GM21360 (cell line): ENCODE measurements at regions not wholly inside any gene's neighbourhood (a gene's known extent, or its start where the extent isn't known, plus 50 kb on each side); places are given as distances from the start of the nearest gene placed in this dataset.

Source experiments
- ATAC-seq: cut with Tn5 transposase; IDR thresholded peaks from one replicate; pipeline ENCODE4 v1.9.1; 2021; ENCODE audit warnings: mild to moderate bottlenecking, moderate library complexity; ENCODE audit not compliant: unreplicated experiment

GRCh38 chr2:158009399-158009798 is 92.3 kb upstream of the UPP2 start:
- no peak for ATAC-seq

DNA sequence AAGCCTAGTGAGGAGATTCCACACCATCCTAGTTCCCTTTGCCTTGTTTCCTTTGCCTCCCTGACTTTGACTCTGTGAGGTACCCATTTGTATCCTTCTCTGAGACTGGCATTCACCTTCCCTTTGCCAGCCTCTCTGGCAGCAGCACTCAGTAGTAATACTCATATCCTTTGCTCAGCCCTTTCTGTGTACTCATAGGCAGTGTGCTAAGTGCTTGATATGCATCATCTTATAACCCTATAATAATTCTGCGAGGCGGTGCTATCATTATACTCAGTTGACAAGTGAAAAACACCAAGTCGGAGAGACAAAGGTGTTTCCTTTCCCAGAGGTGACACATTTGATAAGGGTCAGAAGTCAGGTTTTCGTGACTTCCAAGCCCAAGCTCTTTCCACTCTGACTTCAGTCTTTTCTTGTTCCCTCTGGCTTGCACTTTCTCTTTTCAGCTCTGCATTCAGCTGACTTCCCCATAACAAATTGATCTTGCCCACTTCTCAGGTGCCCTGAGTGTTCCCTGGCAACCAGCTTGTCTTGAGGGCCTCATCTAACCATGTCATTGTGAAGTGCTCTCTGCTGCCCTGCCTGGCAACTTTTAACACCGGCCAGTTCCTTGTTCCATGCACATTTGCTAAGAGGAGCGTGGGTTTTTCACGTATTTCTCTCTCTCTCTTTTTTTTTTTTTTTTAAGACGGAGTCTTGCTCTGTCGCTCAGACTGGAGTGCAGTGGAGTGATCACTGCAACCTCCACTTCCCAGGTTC is 94.5 kb upstream of the UPP2 start:
- no peak for ATAC-seq

DNA sequence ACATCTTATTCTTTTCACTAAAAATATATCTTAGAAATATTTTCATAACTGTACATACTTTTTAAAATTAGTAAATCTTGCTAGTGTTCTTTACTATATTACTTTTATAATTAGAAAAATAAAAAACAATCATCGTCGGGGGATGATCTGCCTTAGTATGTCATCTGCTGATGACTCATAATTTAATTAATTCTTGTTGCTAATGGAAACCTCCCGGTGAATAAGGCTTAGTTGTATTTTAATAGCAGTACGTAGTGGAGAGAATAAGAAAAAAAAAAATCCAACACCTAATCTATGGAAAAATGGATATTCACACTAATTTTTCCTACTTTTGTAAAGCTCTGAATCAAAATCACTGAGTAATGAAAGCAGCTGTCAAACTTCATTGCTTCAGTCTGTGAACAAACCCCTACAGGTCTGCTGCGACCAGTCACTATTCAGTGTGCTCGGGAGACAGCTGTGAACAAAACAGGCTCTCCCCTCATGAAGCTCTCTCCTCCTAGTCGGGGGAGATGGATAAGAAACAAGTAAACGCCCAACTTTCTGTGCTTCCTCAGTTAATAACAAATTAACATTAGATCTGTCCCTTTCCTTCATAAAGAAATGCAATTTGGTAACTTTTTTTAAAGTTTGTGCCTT is 97.4 kb upstream of the UPP2 start:
- ATAC-seq: no peak

DNA sequence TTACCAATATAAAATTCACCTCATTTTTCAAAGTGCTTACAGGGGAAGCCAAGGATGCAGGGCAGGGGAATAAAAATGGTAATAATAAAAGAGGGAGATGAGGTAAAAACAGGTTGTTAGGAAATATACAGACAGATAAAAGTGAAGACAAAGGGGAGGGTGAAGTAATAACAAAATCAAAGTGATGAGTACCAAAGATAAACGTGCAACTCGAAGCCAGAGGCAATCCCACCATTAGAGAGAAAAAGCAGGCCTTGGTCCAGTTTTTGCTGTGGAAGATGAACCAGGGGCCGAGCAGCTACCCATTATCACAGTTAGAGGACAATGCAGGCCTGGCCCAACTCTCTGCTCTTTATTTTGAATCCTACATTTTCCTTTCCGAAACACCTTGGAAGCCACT is 99.6 kb upstream of the UPP2 start:
- no peak for ATAC-seq

DNA sequence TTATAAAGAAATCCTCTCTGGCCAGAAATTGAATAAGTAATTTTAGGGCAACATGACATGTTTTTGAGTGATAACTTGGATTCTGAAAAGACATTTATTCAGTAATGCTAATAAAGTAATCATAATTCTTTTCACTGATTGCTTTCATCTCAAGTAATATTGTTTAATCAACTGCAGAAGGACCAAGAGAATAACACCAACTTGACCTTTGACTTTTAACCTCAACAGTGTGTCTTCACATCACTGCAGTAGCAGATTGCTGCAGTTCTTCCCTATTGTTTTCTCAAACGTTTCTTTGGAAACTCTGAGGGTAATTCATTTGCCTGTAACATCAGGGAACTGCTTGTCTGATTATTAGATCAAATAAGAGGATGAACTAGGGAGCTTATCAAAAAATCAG is 104.9 kb upstream of the UPP2 start:
- no peak for ATAC-seq

- ATAC-seq: no peak
Observed at GRCh38 chr2:157995117-157995516, 106.6 kb upstream of the UPP2 start.

- no peak for ATAC-seq
Observed at GRCh38 chr2:157991932-157992331, 109.7 kb upstream of the UPP2 start.

- ATAC-seq: no peak
Observed at GRCh38 chr2:157990173-157990572, 111.5 kb upstream of the UPP2 start.

DNA sequence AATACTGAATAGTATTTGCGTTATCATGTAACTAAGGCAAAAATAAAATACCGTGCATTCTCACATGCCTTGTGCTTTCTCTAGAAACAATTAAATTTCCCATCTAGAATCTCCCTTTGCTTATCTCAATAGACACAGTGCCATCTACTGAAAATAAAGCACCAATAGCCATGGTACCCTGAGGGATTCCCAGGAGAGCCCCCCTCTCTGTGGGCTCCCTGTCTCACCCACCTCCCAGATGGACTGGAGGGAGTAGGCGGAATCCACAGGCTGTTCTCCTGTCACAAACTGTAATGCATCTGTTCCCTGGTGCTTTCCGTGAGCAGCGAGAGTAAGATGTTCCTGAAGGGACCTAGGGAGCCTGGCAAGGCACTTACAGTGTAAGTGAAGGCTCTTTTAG is 112.4 kb upstream of the UPP2 start:
- no peak for ATAC-seq

GRCh38 chr2:157986761-157987160 is 110.6 kb upstream of the ACVR1 start:
- no peak for ATAC-seq

- no peak for ATAC-seq
Observed at GRCh38 chr2:157984866-157985265, 108.7 kb upstream of the ACVR1 start.

DNA sequence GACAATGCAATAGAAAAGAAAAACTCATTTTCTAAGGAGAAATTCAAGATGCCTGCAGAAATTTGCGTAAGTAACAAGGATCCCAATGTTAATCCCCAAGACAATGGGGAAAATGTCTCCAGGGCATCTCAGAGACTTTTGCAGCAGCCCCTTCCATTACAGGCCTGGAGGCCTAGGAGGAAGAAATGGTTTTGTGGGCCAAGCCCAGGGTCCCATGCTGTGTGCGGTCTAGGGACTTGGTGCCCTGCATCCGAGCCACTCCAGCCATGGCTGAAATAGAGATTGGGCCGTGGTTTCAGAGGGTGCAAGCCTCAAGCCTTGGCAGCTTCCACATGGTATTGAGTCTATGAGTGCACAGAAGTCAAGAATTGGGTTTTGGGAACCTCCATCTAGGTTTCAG is 103.9 kb upstream of the ACVR1 start:
- no peak for ATAC-seq

GRCh38 chr2:157971702-157972101 is 95.6 kb upstream of the ACVR1 start:
- no peak for ATAC-seq

GRCh38 chr2:157967856-157968255 is 91.7 kb upstream of the ACVR1 start:
- no peak for ATAC-seq

DNA sequence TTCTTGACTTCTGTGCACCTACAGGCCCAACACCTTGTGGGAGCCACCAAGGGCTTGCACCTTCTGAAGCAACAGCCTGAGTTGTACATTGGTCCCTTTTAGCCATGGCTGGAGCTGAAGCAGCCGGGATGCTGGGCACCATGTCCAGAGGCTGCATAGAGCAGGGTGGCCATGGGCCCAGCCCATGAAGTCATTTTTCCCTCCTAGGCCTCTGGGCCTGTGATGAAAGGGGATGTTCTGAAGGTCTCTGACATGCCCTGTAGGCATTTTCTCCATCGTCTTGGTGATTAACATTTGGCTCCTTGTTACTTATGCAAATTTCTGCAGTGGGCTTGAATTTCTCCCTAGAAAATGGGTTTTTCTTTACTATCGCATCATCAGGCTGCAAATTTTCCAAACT is 83.1 kb upstream of the ACVR1 start:
- no peak for ATAC-seq

DNA sequence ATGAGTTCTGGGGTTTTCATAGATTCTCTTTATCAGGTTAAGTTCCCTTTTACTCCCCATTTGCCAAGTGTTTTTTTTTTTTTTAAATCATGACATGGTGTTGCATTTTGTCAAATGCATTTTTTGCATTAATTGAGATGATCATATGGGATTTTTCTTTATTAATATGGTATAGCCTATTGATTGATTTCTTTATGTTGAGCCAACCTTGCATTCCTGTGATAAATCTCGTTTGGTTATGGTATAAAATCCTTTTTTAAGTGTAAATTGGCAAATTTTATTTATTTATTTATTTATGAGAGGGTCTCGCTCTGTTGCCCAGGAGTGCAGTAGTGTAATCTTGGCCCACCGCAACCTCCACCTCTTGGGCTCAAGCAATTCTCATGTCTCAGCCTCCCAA is 81.5 kb upstream of the ACVR1 start:
- ATAC-seq: no peak

GRCh38 chr2:157952558-157952957 is 76.4 kb upstream of the ACVR1 start:
- no peak for ATAC-seq

DNA sequence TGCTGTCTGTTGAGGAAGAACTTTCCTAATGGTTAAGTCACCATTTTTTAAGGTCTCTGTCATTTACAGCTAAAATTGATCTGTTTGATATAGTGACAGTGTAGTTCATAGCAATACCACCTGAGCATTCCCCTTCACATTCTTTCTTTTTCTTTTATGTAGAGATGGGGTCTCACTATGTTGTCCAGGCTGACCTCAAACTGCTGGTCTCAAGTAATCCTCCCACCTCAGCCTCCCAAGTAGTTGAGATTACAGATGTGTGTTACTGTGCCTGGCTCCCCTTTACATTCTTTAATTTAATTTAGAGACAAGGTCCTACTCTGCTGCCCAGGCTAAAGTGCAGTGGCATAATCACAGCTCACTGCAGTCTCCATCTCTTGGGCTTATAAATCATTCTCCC is 72.7 kb upstream of the ACVR1 start:
- ATAC-seq: no peak

DNA sequence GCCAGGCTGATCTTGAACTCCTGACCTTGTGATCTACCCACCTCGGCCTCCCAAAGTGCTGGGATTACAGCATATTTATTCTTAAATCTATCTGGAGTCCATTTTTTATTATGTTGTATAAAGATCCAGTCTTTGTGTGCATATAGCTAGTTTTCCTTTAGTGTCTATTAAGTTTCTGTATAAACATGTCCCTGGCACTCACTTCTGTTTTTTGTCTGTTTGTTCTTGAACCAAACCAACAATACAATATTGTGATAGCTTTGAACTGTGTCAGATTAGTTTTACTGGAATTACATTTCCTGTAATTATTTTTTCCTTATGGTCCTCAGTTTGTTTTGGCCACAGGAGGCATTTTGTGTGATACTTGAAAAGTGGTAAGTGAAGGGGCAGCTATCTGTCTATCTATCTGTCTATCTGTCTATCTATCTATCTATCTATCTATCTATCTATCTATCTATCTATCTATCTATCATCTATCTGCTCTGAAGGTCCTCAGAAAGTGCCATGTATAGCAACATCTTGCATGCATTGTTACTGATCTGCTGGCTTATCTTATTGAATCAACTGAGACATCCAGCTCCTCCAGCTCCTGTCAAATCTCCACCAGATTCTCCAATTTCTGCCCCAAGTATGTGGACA is 70.9 kb upstream of the ACVR1 start:
- no peak for ATAC-seq

DNA sequence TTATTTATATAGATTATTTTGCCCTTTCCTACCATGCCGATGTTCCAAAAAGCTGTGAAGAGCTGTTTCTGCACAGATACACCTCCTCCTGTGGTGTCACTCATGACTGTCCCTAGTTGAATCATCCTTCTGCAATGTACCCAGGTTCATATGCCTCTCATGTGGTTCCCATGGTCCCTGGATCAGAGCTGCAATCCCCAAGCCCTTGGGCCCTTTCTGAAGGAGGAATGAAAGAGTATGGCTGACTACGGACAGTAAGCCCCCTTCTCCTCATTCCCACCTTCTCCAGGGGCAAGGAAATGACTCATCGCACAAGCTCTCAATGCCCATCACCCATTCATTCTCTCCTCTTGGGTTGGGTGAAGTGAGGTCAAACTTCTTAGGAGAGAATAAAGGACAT is 63.9 kb upstream of the ACVR1 start:
- no peak for ATAC-seq

- no peak for ATAC-seq
Observed at GRCh38 chr2:157938556-157938955, 62.4 kb upstream of the ACVR1 start.

DNA sequence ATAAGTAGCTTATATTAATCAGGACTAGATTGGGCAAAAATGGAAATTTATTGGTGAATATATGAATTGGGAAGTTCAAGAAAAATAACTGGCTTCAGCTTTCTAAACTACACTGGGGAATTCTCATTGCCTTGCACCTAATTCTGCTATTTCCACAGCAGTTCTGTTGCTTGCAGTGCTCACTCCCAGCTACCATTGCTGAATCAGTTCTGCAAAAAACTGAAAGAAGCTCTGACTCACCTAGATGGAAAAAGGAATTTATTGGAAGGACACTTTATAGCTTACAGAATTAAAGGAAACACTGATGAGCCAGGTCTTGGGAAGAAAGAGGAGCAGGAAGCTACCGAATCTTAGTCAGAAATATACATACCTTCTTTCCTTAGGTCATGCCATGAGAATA is 60.3 kb upstream of the ACVR1 start:
- no peak for ATAC-seq
